ENCODE measurements at regions not wholly inside any gene's neighbourhood (a gene's known extent, or its start where the extent isn't known, plus 50 kb on each side); places are given as distances from the start of the nearest gene placed in this dataset.

- Histone ChIP-seq H3K27me3 (ENCODE audit: control insufficient read depth in 1 of 2, insufficient read depth in 2 of 2, low read length in 2 of 2) (no peaks in the 10 kb centered on the region), H3K4me1 (ENCODE audit: insufficient read depth, low read length) (no peaks in the 10 kb centered on the region), H3K9me3 (ENCODE audit: control insufficient read depth in 1 of 2, insufficient read depth in 1 of 2, low read length in 2 of 2) (peaks cover 0 to 4% of the 10 kb centered on the region in 2 experiments), H3K36me3 (ENCODE audit: insufficient read depth, low read length) (no peaks in the 10 kb centered on the region), H3K4me3 (ENCODE audit: low read length) (no peak overlapping the region), H3K27ac (ENCODE audit: low read depth in 1 of 2, low read length in 2 of 2) (no peak overlapping the region)
- ChIA-PET CTCF (no interaction called here), POLR2A (no interaction called here)
- no peak for DNase-seq
- Mint-ChIP-seq H3K4me1 (ENCODE audit: low read depth) (no peaks in the 10 kb centered on the region), H3K27ac (no peak overlapping the region), H3K9me3 (peaks cover 3% of the 10 kb centered on the region), H3K4me3 (no peak overlapping the region), H3K36me3 (ENCODE audit: low read depth) (no peaks in the 10 kb centered on the region), H3K27me3 (no peaks in the 10 kb centered on the region)
- TF ChIP-seq CTCF (IDR thresholded peaks at IDR 0.05): no peak
- ATAC-seq (ENCODE audit: poor library complexity): no peak
- intact Hi-C loops (cut with DNase I, micrococcal nuclease): no loop called here
Observed at GRCh38 chr3:94220426-94220825, 157.6 kb downstream of the NSUN3 start.

GRCh38 chr3:94221829-94222228, 159.0 kb downstream of the NSUN3 start:
- peaks cover 0 to 4% of the 10 kb centered on the region in 2 experiments for H3K9me3 ChIP-seq (ENCODE audit: control insufficient read depth in 1 of 2, insufficient read depth in 1 of 2, low read length in 2 of 2)
- Mint-ChIP-seq H3K27ac (no peak overlapping the region), H3K4me1 (ENCODE audit: low read depth) (no peaks in the 10 kb centered on the region), H3K27me3 (no peaks in the 10 kb centered on the region), H3K36me3 (ENCODE audit: low read depth) (no peaks in the 10 kb centered on the region), H3K4me3 (no peak overlapping the region), H3K9me3 (peaks cover 3% of the 10 kb centered on the region)
- intact Hi-C loops (cut with DNase I, micrococcal nuclease): no loop called here
- POLR2A ChIA-PET: no interaction called here
- H3K36me3 ChIP-seq (ENCODE audit: insufficient read depth, low read length): no peaks in the 10 kb centered on the region
- TF ChIP-seq CTCF (IDR thresholded peaks at IDR 0.05): no peak
- no peak for ATAC-seq (ENCODE audit: poor library complexity)
- no peak overlapping the region for H3K27ac ChIP-seq (ENCODE audit: low read depth in 1 of 2, low read length in 2 of 2)
- CTCF ChIA-PET: no interaction called here
- H3K27me3 ChIP-seq (ENCODE audit: control insufficient read depth in 1 of 2, insufficient read depth in 2 of 2, low read length in 2 of 2): no peaks in the 10 kb centered on the region
- no peaks in the 10 kb centered on the region for H3K4me1 ChIP-seq (ENCODE audit: insufficient read depth, low read length)
- DNase-seq: no peak
- no peak overlapping the region for H3K4me3 ChIP-seq (ENCODE audit: low read length)

GRCh38 chr3:94225148-94225865, 162.4 kb downstream of the NSUN3 start:
- no peaks in the 10 kb centered on the region for H3K4me1 Mint-ChIP-seq (ENCODE audit: low read depth)
- DNase-seq (no peak), ATAC-seq (ENCODE audit: poor library complexity) (no peak)
- no peaks in the 10 kb centered on the region for H3K27me3 Mint-ChIP-seq
- intact Hi-C loops (cut with DNase I, micrococcal nuclease): no loop called here
- no peak for TF ChIP-seq CTCF (IDR thresholded peaks at IDR 0.05)
- H3K27me3 ChIP-seq (ENCODE audit: control insufficient read depth in 1 of 2, insufficient read depth in 2 of 2, low read length in 2 of 2): no peaks in the 10 kb centered on the region
- peaks cover 0 to 4% of the 10 kb centered on the region in 2 experiments for H3K9me3 ChIP-seq (ENCODE audit: control insufficient read depth in 1 of 2, insufficient read depth in 1 of 2, low read length in 2 of 2)
- no peak overlapping the region for H3K4me3 ChIP-seq (ENCODE audit: low read length)
- POLR2A ChIA-PET: no interaction called here
- no peaks in the 10 kb centered on the region for H3K4me1 ChIP-seq (ENCODE audit: insufficient read depth, low read length)
- no peaks in the 10 kb centered on the region for H3K36me3 Mint-ChIP-seq (ENCODE audit: low read depth)
- peaks cover 3% of the 10 kb centered on the region for H3K9me3 Mint-ChIP-seq
- no peak overlapping the region for H3K27ac ChIP-seq (ENCODE audit: low read depth in 1 of 2, low read length in 2 of 2)
- no peaks in the 10 kb centered on the region for H3K36me3 ChIP-seq (ENCODE audit: insufficient read depth, low read length)
- H3K4me3 Mint-ChIP-seq: no peak overlapping the region
- no peak overlapping the region for H3K27ac Mint-ChIP-seq
- CTCF ChIA-PET: no interaction called here
